NCI-H1694 treated with DMSO at 0.1 percent for 48 hours (cell line): ENCODE measurements at regions not wholly inside any gene's neighbourhood (a gene's known extent, or its start where the extent isn't known, plus 50 kb on each side); places are given as distances from the start of the nearest gene placed in this dataset.

Experiments used
- DNase-seq: peaks from one replicate; lab custom pipeline; 2025; lab: John Stamatoyannopoulos, UW

DNA sequence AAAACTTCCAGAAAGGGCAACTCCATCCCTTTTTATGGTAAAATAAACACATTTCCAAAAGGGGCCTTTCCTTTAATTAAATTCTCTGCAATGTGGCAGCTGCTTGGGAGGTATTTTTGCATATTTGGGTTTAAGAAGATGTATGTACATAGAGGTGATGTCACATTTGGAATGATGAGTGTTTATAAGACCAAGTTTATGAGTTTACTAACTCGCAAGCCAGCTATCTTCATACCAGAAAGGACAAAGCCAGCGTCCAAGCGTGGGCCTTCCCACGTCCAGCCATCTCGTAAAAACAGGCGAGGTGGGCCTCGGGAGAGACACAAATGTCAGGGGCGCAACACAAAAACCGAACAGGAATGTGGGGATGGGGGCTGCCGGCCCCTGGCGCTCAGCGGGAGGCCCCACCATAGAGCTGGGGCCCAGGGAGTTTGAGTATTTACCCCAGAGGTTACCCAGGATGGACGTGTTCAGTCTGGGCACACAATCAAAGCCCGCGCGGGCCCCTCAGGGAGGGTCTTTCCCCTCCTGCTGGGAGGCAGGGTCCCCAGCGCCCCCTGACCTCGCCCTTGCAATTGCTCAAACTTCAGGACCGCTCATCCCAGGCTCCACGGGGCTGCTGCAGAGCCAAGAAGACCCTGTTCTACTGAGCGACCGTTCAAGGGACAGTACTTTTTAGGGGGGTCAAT lies 137.3 kb downstream of the TWIST2 start:
- DNase-seq = no peak

DNA sequence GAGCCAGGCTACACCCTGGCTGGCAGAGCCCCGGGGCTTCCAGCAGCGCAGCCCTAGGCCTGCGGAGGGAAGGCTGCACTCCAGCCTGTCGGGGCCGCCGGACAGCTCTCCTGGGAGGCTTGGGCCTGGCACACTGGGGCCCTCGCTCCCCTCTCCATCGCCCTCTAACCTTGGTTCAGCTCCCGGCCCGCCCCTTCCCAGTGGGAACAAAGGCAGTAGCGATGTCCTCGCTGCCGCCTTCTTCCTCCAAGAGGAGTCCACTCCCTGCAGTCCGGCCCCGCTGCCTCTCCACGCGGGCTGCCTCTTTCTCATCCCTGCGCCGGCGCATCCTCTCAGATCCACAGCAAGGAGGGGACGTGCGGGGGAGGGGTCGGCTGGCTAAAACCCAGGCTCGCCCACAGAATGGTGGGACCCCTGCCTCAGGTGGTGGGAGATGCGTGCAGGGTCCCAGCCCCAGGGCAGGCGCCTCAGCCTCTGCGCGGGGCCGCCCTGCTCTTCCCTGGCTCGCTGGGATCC lies 138.1 kb downstream of the TWIST2 start:
- DNase-seq = no peak

DNA sequence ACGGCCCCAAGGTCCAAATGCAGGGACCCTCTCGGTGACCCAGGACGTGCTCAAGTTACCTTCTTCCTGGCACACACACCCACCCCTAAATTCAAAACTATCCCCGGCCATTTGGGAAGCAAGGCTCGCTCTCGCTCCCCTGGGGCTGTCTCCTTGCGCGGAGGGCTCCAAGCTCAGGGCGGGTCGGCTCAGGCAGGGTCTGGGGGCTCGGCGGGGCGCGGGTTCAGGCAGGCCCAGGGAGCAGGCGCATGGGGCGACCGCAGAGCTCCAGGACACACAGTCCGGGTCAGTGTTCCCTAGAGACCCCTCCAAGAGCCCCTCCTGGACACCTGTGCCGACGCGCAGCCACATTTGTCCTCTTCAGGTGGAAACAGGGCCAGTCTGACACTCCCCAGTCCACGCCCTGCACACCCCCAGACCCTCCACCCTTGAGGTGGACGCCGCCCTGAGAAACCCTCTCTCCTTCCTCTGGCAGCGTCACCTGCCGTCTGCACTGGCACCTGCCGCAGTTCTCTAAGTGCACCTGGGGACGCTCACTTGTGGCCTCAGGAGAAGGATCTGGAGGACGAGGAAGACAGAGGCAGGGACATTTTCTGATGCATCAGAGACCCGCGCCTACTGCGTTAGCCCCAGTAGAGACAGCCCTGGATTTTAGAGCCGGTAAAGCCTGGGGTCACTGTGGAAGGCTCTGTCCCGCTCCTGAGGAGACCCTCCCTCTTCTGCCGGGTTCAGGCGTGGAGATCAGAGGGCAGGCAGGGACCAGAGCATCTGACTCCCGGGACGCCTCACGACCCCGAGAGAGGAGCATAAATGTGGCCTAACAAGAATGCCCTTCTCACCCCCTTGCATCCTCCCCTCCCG lies 138.8 kb downstream of the TWIST2 start:
- no peak for DNase-seq

DNA sequence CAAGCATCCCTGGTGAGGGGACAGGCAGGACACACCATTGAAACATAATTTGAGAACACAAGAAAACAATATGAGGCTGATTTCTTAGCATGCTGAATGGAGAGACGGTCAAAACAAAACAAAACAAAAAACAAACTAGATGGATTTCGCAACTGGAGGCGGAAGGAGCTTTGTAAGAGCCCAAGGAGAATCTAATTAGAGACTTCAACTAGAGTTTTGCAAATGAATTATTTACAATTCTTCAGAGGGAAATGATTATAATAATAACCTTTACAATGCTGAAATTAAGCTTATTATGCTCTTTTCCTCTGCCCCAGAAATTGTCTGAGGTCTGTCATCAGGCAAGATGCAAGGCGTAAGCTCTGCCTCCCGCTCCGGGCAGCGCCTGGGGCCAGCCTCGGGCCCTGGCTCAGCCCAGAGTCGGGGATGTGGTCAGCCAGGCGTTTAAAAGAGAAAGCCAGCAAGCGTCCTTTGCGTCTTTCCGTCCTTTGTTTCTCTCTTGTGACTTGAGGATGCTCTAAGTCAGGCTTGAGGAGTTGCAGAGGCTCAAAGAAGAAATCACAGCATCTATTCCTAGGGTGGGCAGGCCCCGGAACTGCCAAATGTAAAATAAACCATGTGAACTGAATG lies 139.6 kb downstream of the TWIST2 start:
- DNase-seq = no peak

DNA sequence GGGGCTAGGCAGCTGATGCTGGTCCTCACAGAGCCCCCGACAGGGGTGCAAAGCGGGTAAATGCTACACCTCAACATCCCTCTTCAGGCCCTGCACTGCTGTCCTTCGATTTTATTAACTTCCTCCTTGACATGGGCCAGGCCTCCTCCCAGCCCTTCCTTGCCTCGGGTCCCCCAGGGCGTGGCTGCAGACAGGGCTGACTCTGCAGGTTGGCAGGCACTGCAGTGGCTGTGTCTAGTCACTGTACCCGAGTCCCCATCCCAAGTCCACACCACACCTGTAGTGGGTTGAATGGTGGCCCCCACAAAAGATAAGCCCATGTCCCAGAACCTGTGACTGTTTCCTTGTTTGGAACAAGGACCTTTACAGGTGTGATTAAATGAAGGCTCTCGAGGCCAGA lies 140.2 kb downstream of the TWIST2 start:
- no peak for DNase-seq

DNA sequence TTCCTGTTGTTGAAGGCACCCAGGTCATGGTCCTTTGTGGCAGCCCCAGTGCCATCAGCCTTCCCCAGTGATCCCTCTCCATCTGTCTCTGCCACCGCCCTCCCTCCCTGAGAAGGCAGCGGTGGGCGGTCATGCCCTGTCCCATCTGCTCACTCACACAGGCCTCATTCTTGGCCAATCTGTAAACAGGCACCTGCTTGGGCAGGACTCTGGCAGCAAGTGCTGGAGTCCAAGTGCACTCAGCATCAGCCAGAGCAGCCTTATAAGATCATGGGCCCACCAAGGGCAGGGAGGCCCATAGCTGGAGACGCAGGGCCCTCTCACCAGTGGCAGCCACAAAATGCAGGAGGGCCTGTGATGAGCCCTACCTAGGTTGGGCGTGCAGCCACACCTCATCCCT lies 140.9 kb downstream of the TWIST2 start:
- DNase-seq = peak; percentile 27

DNA sequence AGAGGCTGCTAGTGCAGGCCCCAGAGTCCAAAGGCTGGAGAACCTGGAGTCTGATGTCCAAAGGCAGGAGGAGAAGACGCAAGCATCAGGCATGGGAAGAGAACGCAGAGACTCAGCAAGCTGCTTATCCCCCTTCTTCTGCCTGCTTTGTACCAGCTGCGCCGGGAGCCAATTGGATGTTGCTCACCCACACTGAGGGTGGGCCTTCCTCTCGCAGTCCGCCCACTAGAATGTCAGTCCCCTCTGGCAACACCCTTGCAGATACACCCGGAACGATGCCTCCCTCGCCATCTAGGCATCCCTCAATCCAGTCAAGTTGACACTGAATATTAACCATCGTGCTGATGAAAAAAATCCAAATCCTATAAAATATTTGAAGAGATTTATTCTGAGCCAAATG lies 141.6 kb downstream of the TWIST2 start:
- no peak for DNase-seq

DNA sequence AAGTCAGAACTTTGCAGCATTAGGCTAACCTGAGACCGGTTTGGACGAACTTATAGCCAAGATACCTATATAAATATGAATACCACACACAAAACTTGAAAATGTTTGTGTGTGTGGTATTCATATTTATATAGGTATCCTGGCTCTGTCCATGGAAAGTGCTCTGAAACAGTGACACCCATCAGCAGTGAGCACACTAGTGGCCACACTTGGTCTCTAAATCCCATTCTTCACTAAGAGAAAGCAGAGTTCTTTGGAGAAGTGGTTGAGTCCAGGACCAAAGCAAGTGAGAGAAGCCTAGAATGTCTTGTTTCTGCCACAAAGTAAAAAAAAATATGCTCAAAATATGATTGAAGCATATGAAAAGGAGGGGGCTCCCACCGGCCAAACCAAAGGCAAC lies 146.5 kb downstream of the TWIST2 start:
- DNase-seq = no peak

DNA sequence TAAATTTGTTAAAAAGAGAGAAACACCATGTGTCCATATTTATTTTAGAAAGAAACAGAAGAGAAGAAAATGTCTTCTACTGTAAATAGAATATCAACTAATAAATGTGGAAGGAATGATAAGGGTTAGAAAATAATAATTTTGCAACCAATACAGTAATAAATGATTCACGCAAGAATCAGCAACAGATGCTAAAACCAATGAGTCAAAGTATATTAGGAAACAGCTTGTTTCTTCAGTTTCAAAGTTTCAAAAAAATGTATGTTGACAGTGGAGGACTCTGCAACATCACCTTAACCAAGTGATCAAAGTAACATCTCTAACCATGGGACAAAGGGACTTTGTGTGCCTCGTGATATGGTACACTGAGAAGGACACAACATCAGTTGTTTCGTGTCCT lies 147.0 kb downstream of the TWIST2 start:
- DNase-seq = no peak

DNA sequence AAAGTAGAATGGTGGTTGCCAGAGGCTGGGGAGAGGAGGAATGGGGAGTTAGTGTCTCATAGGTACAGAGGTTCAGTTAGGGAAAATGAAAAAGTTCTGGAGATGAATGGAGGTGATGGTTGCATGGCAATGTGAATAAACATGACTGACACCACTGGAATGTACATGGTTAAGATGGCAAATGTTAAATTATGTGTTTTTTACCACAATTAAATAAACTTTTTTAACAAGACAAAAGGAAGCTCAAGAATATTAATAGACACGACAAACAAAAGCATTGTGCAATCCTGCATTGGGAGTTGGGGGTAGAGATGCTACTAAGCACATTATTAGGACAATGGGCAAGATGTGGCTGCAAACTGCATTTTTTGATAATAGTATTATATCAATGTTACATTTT lies 147.7 kb downstream of the TWIST2 start:
- DNase-seq = no peak

DNA sequence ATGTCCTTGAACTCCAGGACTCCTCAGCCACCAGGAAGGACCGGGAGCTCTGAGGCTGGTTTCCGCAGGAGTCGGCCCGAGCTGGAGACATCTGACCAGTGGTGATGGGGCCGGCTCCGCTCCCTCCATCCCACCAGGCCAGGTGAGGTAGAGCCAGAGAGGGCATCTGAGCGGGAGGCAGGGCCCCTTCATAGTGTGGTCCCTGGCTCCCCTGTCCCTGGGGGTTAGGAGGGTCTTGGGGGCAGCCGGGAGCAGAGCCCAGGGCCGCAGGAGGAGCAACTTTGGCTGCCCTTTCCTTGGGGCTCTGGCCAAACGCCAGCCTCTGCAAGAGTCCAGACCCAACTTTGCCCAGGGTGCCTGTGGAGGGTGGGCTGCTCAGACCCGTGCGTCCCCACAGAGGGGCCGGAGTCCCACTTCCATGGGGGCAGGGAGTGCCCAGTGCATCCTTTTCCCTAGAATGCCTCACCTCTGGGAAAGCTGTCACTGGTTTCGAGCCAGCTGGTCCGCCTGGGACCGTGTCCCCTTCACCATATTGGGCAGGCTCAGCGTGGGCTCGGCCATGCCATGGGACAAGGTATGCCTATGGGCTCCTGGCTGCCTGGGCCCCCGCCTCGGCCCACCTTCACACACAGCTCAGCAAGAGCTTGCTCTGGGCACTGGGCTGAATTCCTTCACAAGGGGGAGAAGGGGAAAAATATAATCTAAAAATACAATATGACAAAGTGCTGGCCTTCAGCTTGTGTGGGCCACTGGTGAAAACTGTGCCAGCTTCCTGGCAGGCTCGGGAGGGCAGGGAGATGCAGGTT lies 148.6 kb downstream of the TWIST2 start:
- DNase-seq = no peak

DNA sequence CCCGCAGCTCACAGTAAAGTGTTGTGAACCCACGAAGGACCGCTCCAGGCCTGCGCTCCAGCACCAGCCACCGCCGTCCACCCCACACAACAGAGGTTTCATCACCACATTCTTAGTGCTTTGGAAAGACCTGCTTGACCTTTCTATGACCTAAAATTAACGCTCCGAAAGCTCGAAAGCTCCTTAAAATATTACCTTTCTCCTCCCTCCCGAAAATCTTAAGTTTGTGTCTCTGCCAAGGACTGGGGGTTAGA lies 149.2 kb downstream of the TWIST2 start:
- no peak for DNase-seq

DNA sequence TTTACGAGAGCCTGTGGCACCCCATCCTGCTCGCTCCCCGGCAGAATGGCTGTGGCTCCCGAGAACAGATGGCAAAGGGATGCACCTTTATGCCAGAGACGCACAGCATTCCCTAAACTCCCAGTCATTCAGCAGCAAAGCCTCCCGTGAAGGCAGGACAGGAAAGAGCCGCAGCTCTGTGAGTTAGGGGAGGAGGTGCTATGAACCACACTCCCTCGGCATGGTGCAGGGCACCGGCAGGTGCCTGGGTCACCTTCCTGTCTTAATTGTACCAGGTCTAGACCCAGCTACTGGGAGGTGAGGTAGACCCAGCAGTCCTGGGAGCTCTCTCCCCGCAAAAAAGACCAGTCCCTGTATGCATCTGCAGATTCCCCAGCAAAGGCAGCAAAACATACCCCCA lies 149.8 kb downstream of the TWIST2 start:
- DNase-seq = no peak
